Spleen (tissue), 3 donors: ENCODE measurements at regions not wholly inside any gene's neighbourhood (a gene's known extent, or its start where the extent isn't known, plus 50 kb on each side); places are given as distances from the start of the nearest gene placed in this dataset.

Source experiments
- POLR2A ChIP-seq, 3 donors: fragments of 450-650 bp; IDR thresholded peaks; one replicate each; pipeline ENCODE4 v1.5.1; 2017; ENCODE audit warnings: antibody characterized with exemption in 3 of 3, mild to moderate bottlenecking in 1 of 3
- POLR2AphosphoS5 ChIP-seq, 3 donors: sonication (generic); formaldehyde crosslinking; IDR thresholded peaks; one replicate each; pipeline ENCODE4 v1.5.1; 2017; ENCODE audit warnings: antibody characterized with exemption in 3 of 3

DNA sequence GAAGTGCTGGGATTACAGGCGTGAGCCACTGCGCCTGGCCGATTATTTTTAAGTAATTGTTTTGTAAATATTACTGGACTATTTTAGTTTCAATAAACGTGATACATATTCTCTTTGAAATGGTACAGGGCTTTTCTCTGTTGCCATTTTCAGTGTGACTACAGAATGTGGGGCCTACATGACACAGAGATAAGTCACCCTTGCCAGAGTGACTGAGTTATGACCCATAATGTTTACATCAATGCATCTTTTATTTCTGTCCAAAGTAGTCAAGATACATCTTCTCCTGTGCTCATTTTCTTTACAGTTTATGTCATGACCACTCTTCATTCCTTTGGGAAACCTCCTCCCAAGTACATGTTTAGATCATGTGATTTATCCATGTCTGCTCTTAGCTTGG, 88.3 kb upstream of the GC start:
- TF ChIP-seq POLR2A (IDR thresholded peaks at IDR 0.05) (no peak), POLR2AphosphoS5 (IDR thresholded peaks at IDR 0.05) (no peak)
